ENCODE measurements at regions not wholly inside any gene's neighbourhood (a gene's known extent, or its start where the extent isn't known, plus 50 kb on each side); places are given as distances from the start of the nearest gene placed in this dataset.
"Not testable (repeated sequence)": the region's sequence is repeated elsewhere in the genome, so short reads cannot be mapped to it uniquely, and the experiment has no call there.

DNA sequence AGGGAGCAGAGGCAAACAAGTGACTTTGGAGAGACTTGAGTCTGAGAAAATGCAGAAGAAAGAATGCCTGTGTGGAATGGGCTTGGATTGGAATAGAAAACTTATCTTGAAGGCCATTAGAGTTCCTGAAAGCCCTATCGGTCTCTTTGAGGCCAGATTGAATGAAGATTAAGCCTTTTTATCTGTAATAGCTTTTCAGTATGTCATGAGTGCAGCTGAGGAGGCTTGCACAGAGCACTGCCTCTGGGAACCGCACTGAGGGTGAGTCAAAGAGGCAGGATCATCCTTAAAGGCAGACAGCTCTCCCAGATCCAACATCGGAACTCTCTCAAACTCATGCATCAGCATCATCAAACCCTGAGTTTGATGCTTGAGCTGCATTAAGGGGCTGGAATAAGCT, 515.2 kb downstream of the NTRK3 start:
- no peaks in the 10 kb centered on the region for H3K36me3 ChIP-seq
- in situ Hi-C loops (cut with MboI; ENCODE audit: low sequenced_read_pairs in 4 of 4), result no loop called here
- DNase-seq, result no peak
- no peak for ATAC-seq
- H3K27me3 ChIP-seq, result no peaks in the 10 kb centered on the region
- intact Hi-C loops (cut with DNase I; ENCODE audit: low total_unique reads), result no loop called here
- H3K4me1 ChIP-seq, result no peaks in the 10 kb centered on the region
- no peak overlapping the region for H3K4me3 ChIP-seq
- TF ChIP-seq, protein P1, sequence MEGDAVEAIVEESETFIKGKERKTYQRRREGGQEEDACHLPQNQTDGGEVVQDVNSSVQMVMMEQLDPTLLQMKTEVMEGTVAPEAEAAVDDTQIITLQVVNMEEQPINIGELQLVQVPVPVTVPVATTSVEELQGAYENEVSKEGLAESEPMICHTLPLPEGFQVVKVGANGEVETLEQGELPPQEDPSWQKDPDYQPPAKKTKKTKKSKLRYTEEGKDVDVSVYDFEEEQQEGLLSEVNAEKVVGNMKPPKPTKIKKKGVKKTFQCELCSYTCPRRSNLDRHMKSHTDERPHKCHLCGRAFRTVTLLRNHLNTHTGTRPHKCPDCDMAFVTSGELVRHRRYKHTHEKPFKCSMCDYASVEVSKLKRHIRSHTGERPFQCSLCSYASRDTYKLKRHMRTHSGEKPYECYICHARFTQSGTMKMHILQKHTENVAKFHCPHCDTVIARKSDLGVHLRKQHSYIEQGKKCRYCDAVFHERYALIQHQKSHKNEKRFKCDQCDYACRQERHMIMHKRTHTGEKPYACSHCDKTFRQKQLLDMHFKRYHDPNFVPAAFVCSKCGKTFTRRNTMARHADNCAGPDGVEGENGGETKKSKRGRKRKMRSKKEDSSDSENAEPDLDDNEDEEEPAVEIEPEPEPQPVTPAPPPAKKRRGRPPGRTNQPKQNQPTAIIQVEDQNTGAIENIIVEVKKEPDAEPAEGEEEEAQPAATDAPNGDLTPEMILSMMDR (IDR thresholded peaks at IDR 0.05 in 4 of 5, conservative IDR thresholded peaks at IDR 0.05 in 1 of 5), result no peak
- no peak for TF ChIP-seq POLR2A (IDR thresholded peaks at IDR 0.05)
- no peak overlapping the region for H3K27ac ChIP-seq
- no peaks in the 10 kb centered on the region for H3K9me3 ChIP-seq

DNA sequence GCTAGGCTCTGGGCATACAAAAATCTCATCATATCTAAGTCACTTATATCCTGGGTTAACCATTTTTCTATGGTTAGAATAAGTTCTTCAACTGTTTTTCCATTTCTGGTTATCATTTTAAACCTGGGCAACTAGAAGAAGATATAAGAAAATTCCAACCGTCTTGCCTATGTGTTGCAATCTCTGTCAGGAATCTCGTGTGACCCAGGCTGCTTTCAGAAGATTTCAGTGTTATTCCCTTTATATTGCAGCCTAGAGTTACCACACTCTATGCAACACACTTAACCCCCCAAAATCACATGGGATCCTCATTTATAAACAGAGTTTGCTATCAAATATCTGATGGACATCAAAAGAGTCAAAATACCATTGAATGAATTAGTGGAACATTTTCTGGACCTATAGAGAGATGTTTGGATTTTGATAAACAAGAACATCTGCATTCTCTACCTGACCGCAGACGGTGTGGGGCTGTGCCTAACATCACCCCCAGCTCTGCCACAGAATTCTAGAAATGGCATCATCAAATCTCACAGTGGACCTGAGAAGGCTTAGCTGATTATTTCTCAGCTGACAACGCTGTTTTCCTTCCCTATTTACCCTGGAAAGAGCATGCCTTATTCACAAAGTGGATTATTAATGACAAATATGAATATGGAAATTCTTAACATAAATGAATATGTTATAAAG, 515.7 kb downstream of the NTRK3 start:
- H3K27me3 ChIP-seq, result no peaks in the 10 kb centered on the region
- in situ Hi-C loops (cut with MboI; ENCODE audit: low sequenced_read_pairs in 4 of 4), result no loop called here
- no peak overlapping the region for H3K4me3 ChIP-seq
- no peaks in the 10 kb centered on the region for H3K36me3 ChIP-seq
- H3K4me1 ChIP-seq, result no peaks in the 10 kb centered on the region
- TF ChIP-seq POLR2A (IDR thresholded peaks at IDR 0.05), result no peak
- TF ChIP-seq, protein P1 (IDR thresholded peaks at IDR 0.05 in 4 of 5, conservative IDR thresholded peaks at IDR 0.05 in 1 of 5), result no peak
- H3K9me3 ChIP-seq, result no peaks in the 10 kb centered on the region
- intact Hi-C loops (cut with DNase I; ENCODE audit: low total_unique reads), result no loop called here
- ATAC-seq (no peak), DNase-seq (no peak)
- H3K27ac ChIP-seq, result no peak overlapping the region

DNA sequence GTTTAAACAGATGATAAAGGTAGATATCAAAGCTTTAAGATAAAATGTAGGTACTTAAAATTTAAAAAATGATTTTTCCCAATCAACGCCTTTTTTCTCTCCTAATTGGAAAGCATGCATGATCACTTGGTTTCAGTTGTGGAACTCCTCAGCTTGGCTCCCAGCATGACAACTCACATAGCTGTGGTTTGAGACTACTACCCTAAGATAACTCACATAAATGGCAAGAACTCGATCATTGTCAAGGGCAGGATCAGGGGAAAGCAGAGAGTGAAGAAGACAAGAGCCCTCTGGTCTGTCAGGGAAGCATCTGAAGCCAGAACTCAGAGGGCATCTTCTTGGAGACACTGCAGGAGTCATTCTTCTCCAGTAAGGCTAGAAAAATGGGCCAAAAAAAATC, 516.7 kb downstream of the NTRK3 start:
- in situ Hi-C loops (cut with MboI; ENCODE audit: low sequenced_read_pairs in 4 of 4), result no loop called here
- H3K36me3 ChIP-seq, result no peaks in the 10 kb centered on the region
- no peaks in the 10 kb centered on the region for H3K4me1 ChIP-seq
- DNase-seq (no peak), ATAC-seq (no peak)
- no peak for TF ChIP-seq POLR2A (IDR thresholded peaks at IDR 0.05)
- TF ChIP-seq, protein P1 (IDR thresholded peaks at IDR 0.05 in 4 of 5, conservative IDR thresholded peaks at IDR 0.05 in 1 of 5), result no peak
- intact Hi-C loops (cut with DNase I; ENCODE audit: low total_unique reads), result no loop called here
- no peak overlapping the region for H3K4me3 ChIP-seq
- H3K27ac ChIP-seq, result no peak overlapping the region
- no peaks in the 10 kb centered on the region for H3K27me3 ChIP-seq
- H3K9me3 ChIP-seq, result no peaks in the 10 kb centered on the region

GRCh38 chr15:87739081-87739480, 517.5 kb downstream of the NTRK3 start:
- DNase-seq (no peak), ATAC-seq (no peak)
- TF ChIP-seq POLR2A (IDR thresholded peaks at IDR 0.05), result no peak
- TF ChIP-seq, protein P1 (IDR thresholded peaks at IDR 0.05 in 4 of 5, conservative IDR thresholded peaks at IDR 0.05 in 1 of 5), result no peak
- Histone ChIP-seq H3K4me1 (no peaks in the 10 kb centered on the region), H3K27me3 (no peaks in the 10 kb centered on the region), H3K27ac (no peak overlapping the region), H3K4me3 (no peak overlapping the region), H3K9me3 (no peaks in the 10 kb centered on the region), H3K36me3 (no peaks in the 10 kb centered on the region)
- intact Hi-C loops (cut with DNase I; ENCODE audit: low total_unique reads), result no loop called here
- in situ Hi-C loops (cut with MboI; ENCODE audit: low sequenced_read_pairs in 4 of 4), result no loop called here

DNA sequence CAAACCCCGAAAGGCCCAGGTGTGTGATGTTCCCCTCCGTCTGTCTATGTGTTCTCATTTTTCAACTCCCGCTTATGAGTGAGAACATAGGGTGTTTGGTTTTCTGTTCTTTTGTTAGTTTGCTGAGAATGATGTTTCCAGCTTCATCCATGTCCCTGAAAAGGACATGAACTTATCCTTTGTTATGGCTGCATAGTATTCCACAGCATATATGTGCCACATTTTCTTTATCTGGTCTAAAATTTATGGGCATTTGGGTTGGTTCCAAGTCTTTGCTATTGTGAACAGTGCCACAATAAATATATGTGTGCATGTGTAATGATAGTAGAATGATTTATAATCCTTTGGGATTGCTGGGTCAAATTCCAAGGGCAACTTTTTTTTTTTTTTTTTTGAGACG, 519.1 kb downstream of the NTRK3 start:
- H3K27ac ChIP-seq; DNase-seq; intact Hi-C loops (cut with DNase I; ENCODE audit: low total_unique reads); H3K4me1 ChIP-seq; H3K36me3 ChIP-seq; H3K9me3 ChIP-seq; H3K4me3 ChIP-seq; ATAC-seq; in situ Hi-C loops (cut with MboI; ENCODE audit: low sequenced_read_pairs in 4 of 4); H3K27me3 ChIP-seq: not testable (repeated sequence)
